Right atrium auricular region (tissue), 2 donors: ENCODE measurements at regions not wholly inside any gene's neighbourhood (a gene's known extent, or its start where the extent isn't known, plus 50 kb on each side); places are given as distances from the start of the nearest gene placed in this dataset.
A peak's percentile ranks its signal among the peaks of the same experiment; 100 is the strongest.
"Not testable (repeated sequence)": the region's sequence is repeated elsewhere in the genome, so short reads cannot be mapped to it uniquely, and the experiment has no call there.

ENCODE experiments used
- DNase-seq: peaks from one replicate; pipeline ENCODE4 v3.0.0-alpha.2; 2019; ENCODE audit warnings: low spot score
- H3K27ac ChIP-seq, 2 donors: fragments of 200-600 bp; sonication (generic); 1 replicate in 1 of 2; 2 replicates in 1 of 2; pipeline ENCODE4 v1.5.1; 2016 to 2019
- H3K27me3 ChIP-seq, 2 donors: fragments of 200-600 bp; sonication (generic); one replicate each; pipeline versions ENCODE4 v1.5.1 to v1.6.0; 2017 to 2019
- H3K36me3 ChIP-seq: fragments of 200-600 bp; sonication (generic); one replicate; pipeline ENCODE4 v1.5.1; 2016
- H3K4me1 ChIP-seq, 2 donors: fragments of 200-600 bp; sonication (generic); one replicate each; pipeline versions ENCODE4 v1.5.1 to v1.6.0; 2017 to 2019
- H3K4me3 ChIP-seq, 2 donors: fragments of 200-600 bp; sonication (generic); 1 replicate in 1 of 2; 2 replicates in 1 of 2; pipeline ENCODE4 v1.5.1; 2017 to 2019; ENCODE audit warnings: mild to moderate bottlenecking in 1 of 2, moderate library complexity in 1 of 2
- H3K9me3 ChIP-seq, 2 donors: fragments of 200-600 bp; sonication (generic); one replicate each; pipeline ENCODE4 v1.5.1; 2019
- CTCF ChIP-seq, 2 donors: fragments of 200-600 bp; sonication (generic); IDR thresholded peaks; one replicate each; pipeline ENCODE4 v1.5.1; 2019; ENCODE audit warnings: antibody characterized with exemption in 2 of 2

- DNase-seq, result no peak
- peak overlapping the region in 1 of 2 donors; percentile 35 for H3K27ac ChIP-seq
- H3K27me3 ChIP-seq, result no peaks in the 10 kb centered on the region
- H3K4me3 ChIP-seq, result no peak overlapping the region
- no peaks in the 10 kb centered on the region for H3K36me3 ChIP-seq
- TF ChIP-seq CTCF (IDR thresholded peaks at IDR 0.05), result no peak
- H3K9me3 ChIP-seq, result no peaks in the 10 kb centered on the region
- H3K4me1 ChIP-seq, result no peaks in the 10 kb centered on the region
Measured at GRCh38 chr3:34675383-34676120, 877.1 kb downstream of the PDCD6IP start.

GRCh38 chr3:34676436-34676835 lies 878.0 kb downstream of the PDCD6IP start:
- TF ChIP-seq CTCF (IDR thresholded peaks at IDR 0.05), result no peak
- no peaks in the 10 kb centered on the region for H3K9me3 ChIP-seq
- no peaks in the 10 kb centered on the region for H3K27me3 ChIP-seq
- H3K4me3 ChIP-seq, result no peak overlapping the region
- no peaks in the 10 kb centered on the region for H3K36me3 ChIP-seq
- DNase-seq, result no peak
- peak overlapping the region in 1 of 2 donors; percentile 35 for H3K27ac ChIP-seq
- H3K4me1 ChIP-seq, result no peaks in the 10 kb centered on the region

GRCh38 chr3:34678575-34678974 lies 880.1 kb downstream of the PDCD6IP start:
- no peak overlapping the region for H3K4me3 ChIP-seq
- H3K27me3 ChIP-seq, result no peaks in the 10 kb centered on the region
- no peaks in the 10 kb centered on the region for H3K9me3 ChIP-seq
- peak overlapping the region in 1 of 2 donors; percentile 64 for H3K27ac ChIP-seq
- no peaks in the 10 kb centered on the region for H3K4me1 ChIP-seq
- no peak for DNase-seq
- H3K36me3 ChIP-seq, result no peaks in the 10 kb centered on the region
- no peak for TF ChIP-seq CTCF (IDR thresholded peaks at IDR 0.05)

GRCh38 chr3:34679055-34679454 lies 880.6 kb downstream of the PDCD6IP start:
- H3K4me3 ChIP-seq, H3K27me3 ChIP-seq, H3K9me3 ChIP-seq, DNase-seq, H3K36me3 ChIP-seq, H3K4me1 ChIP-seq: not testable (repeated sequence)
- H3K27ac ChIP-seq, result peak overlapping the region in 1 of 2 donors; percentile 64

- Histone ChIP-seq H3K27ac (no peak overlapping the region), H3K4me3 (no peak overlapping the region), H3K27me3 (no peaks in the 10 kb centered on the region), H3K4me1 (no peaks in the 10 kb centered on the region), H3K36me3 (no peaks in the 10 kb centered on the region), H3K9me3 (no peaks in the 10 kb centered on the region)
- peak; percentile 46 to 70 for TF ChIP-seq CTCF (IDR thresholded peaks at IDR 0.05)
- peak; percentile 76 for DNase-seq
Measured at GRCh38 chr3:34683851-34684250, 885.4 kb downstream of the PDCD6IP start.

GRCh38 chr3:34686541-34686940 lies 888.1 kb downstream of the PDCD6IP start:
- H3K9me3 ChIP-seq, result no peaks in the 10 kb centered on the region
- DNase-seq, result no peak
- no peak overlapping the region for H3K4me3 ChIP-seq
- H3K4me1 ChIP-seq, result no peaks in the 10 kb centered on the region
- no peaks in the 10 kb centered on the region for H3K27me3 ChIP-seq
- no peaks in the 10 kb centered on the region for H3K36me3 ChIP-seq
- no peak for TF ChIP-seq CTCF (IDR thresholded peaks at IDR 0.05)
- H3K27ac ChIP-seq, result no peak overlapping the region
